Heart right ventricle (tissue), 16 donors: ENCODE measurements at regions not wholly inside any gene's neighbourhood (a gene's known extent, or its start where the extent isn't known, plus 50 kb on each side); places are given as distances from the start of the nearest gene placed in this dataset.

Source experiments
- ATAC-seq, 8 donors: fragments of 200-7000 bp; cut with Tn5 transposase; one replicate each; pipeline ENCODE4 v1.9.1; 2020; ENCODE audit warnings: mild to moderate bottlenecking in 8 of 8, moderate library complexity in 8 of 8, moderate number of reproducible peaks in 1 of 8
- DNase-seq, 2 donors: peaks; one replicate each; pipeline ENCODE4 v3.0.0-alpha.2; 2020
- H3K27ac ChIP-seq, 10 donors: fragments of 200-600 bp; sonication (generic) in 2 of 10; one replicate each; pipeline versions ENCODE4 v1.5.0 to v1.8.0; 2020 to 2022; ENCODE audit warnings: mild to moderate bottlenecking in 3 of 10
- H3K27me3 ChIP-seq, 7 donors: fragments of 200-600 bp; one replicate each; pipeline ENCODE4 v1.8.0; 2021 to 2022; ENCODE audit warnings: mild to moderate bottlenecking in 2 of 7
- H3K36me3 ChIP-seq, 9 donors: fragments of 200-600 bp; sonication (generic) in 1 of 9; one replicate each; pipeline versions ENCODE4 v1.5.0 to v1.8.0; 2020 to 2022; ENCODE audit warnings: mild to moderate bottlenecking in 2 of 9
- H3K4me1 ChIP-seq, 9 donors: fragments of 200-600 bp; sonication (generic) in 1 of 9; one replicate each; pipeline versions ENCODE4 v1.5.0 to v1.8.0; 2020 to 2022; ENCODE audit warnings: mild to moderate bottlenecking in 4 of 9
- H3K4me3 ChIP-seq, 10 donors: fragments of 200-600 bp; sonication (generic) in 2 of 10; one replicate each; pipeline versions ENCODE4 v1.5.0 to v1.8.0; 2020 to 2022; ENCODE audit warnings: mild to moderate bottlenecking in 7 of 10, moderate library complexity in 2 of 10
- H3K9me3 ChIP-seq, 11 donors: fragments of 200-600 bp in 10 of 11; sonication (generic) in 2 of 11; one replicate each; pipeline versions ENCODE4 v1.5.0 to v1.8.0; 2013 to 2022; ENCODE audit warnings: mild to moderate bottlenecking in 2 of 11, control low read depth in 1 of 11, moderate library complexity in 1 of 11
- CTCF ChIP-seq, 9 donors: fragments of 200-600 bp; sonication (generic) in 2 of 9; IDR thresholded peaks; one replicate each; pipeline versions ENCODE4 v1.5.0 to v1.8.0; 2021 to 2022; ENCODE audit warnings: antibody characterized with exemption in 9 of 9, mild to moderate bottlenecking in 5 of 9, moderate library complexity in 1 of 9
- WGBS, 2 donors: extraction: QIAGEN DNeasy Blood & Tissue Kit; methylation state at CpG; one replicate each; pipeline ENCODE4 v1.1.7; 2013; ENCODE audit warnings: inconsistent platforms in 1 of 2; 5-methylcytosine and 5-hydroxymethylcytosine counted together
- intact Hi-C, 10 donors: fragments of 100-400 bp; cut with DNase I; formaldehyde crosslinking; loops; one replicate each; pipeline versions ENCODE4 v1.11.1 to v1.14.2; 2022
- donor health status: Arrhythmogenic right ventricular cardiomyopathy.
- donor health status: ischemic (EF 13 %, LVEDD 7.1; RV severe dilation, severe dysfunction).
- donor health status: healthy with polysubstance abuse.
- donor health status: DM: no; HTN: yes; CAD: no.
- donor health status: DM: no; HTN: no; CAD: no.
- donor health status: ischemic (EF 25% LVEDD 6.9; RV normal size, moderate dysfunction).
- donor health status: ischemic (EF 25% LVEDD 5.7; RV mildly dilated, moderate dysfunction).
- donor health status: healthy.
- donor health status: DM: yes; HTN: yes; CAD: no.
- donor health status: Ischemic cardiomyopathy.
- donor health status: ischemic (EF 35%, LVEDD 5.7; RV mildly dilated, moderate dysfunction).
- donor health status: nonischemic (EF 11% LVEDD 7.7; RV severe dilation, severe dysfunction).
- donor health status: DM: yes; HTN: yes; CAD: no.
- donor health status: PGD.
- donor health status: ischemic (EF 29% LVEDD 5.4; RV normal size, mild dysfunction).
- donor health status: nonischemic (EF 23%, LVEDD 6.1; RV moderate dilation, normal function).

- no peaks in the 10 kb centered on the region for H3K27me3 ChIP-seq
- H3K9me3 ChIP-seq, result no peaks in the 10 kb centered on the region
- no peak for TF ChIP-seq CTCF (IDR thresholded peaks at IDR 0.05)
- DNase-seq, result no peak
- no peak overlapping the region for H3K4me3 ChIP-seq
- intact Hi-C loops, result no loop called here
- 85 to 95% methylated on average over 4 of the region's 4 CpGs for WGBS, 2 donors
- peak overlapping the region in 1 of 10 donors; percentile 7 for H3K27ac ChIP-seq
- peak in 1 of 8 donors; percentile 30 for ATAC-seq
- H3K4me1 ChIP-seq, result peaks cover 0 to 13% (median 7%) of the 10 kb centered on the region in 9 donors
- H3K36me3 ChIP-seq, result no peaks in the 10 kb centered on the region
Observed at GRCh38 chr1:60936591-60937342, 145.6 kb upstream of the NFIA start.

- intact Hi-C loops, result no loop called here
- H3K27ac ChIP-seq, result peak overlapping the region in 1 of 10 donors; percentile 7
- H3K4me1 ChIP-seq, result peaks cover 0 to 13% (median 7%) of the 10 kb centered on the region in 9 donors
- no peak for DNase-seq
- H3K36me3 ChIP-seq, result no peaks in the 10 kb centered on the region
- 22 to 23% methylated on average over 3 of the region's 3 CpGs for WGBS, 2 donors
- no peak overlapping the region for H3K4me3 ChIP-seq
- no peak for TF ChIP-seq CTCF (IDR thresholded peaks at IDR 0.05)
- ATAC-seq, result peak in 1 of 8 donors; percentile 53
- no peaks in the 10 kb centered on the region for H3K9me3 ChIP-seq
- no peaks in the 10 kb centered on the region for H3K27me3 ChIP-seq
Observed at GRCh38 chr1:60936163-60936562, 146.2 kb upstream of the NFIA start.

GRCh38 chr1:60935599-60936110, 146.7 kb upstream of the NFIA start:
- TF ChIP-seq CTCF (IDR thresholded peaks at IDR 0.05), result no peak
- no peaks in the 10 kb centered on the region for H3K36me3 ChIP-seq
- 56 to 63% methylated on average over 1 of the region's 1 CpG for WGBS, 2 donors
- no peaks in the 10 kb centered on the region for H3K27me3 ChIP-seq
- no peak for ATAC-seq
- intact Hi-C loops, result no loop called here
- H3K4me1 ChIP-seq, result peaks cover 0 to 13% (median 7%) of the 10 kb centered on the region in 9 donors
- no peaks in the 10 kb centered on the region for H3K9me3 ChIP-seq
- H3K4me3 ChIP-seq, result no peak overlapping the region
- H3K27ac ChIP-seq, result no peak overlapping the region
- no peak for DNase-seq

GRCh38 chr1:60930130-60930529, 152.2 kb upstream of the NFIA start:
- WGBS, 2 donors, result 96 to 97% methylated on average over 3 of the region's 3 CpGs
- intact Hi-C loops, result loop anchor here in 1 of 10 donors (5.0 kb wide), 1 partner anchor 58 kb away; no protein-coding TSS in a partner anchor
- Histone ChIP-seq H3K9me3 (no peaks in the 10 kb centered on the region), H3K27ac (no peak overlapping the region), H3K36me3 (no peaks in the 10 kb centered on the region), H3K4me3 (no peak overlapping the region), H3K27me3 (no peaks in the 10 kb centered on the region), H3K4me1 (peaks cover 0 to 6% (median 5%) of the 10 kb centered on the region in 9 donors)
- TF ChIP-seq CTCF (IDR thresholded peaks at IDR 0.05), result no peak
- ATAC-seq (no peak), DNase-seq (no peak)
